GM11168 (cell line): ENCODE measurements at regions not wholly inside any gene's neighbourhood (a gene's known extent, or its start where the extent isn't known, plus 50 kb on each side); places are given as distances from the start of the nearest gene placed in this dataset.
"Not testable (repeated sequence)": the region's sequence is repeated elsewhere in the genome, so short reads cannot be mapped to it uniquely, and the experiment has no call there.

Experiments
- in situ Hi-C: fragments of 300-500 bp; cut with MboI; formaldehyde crosslinking; loops from one replicate; pipeline ENCODE4 v1.12.0; 2022; ENCODE audit warnings: low sequenced_read_pairs; ENCODE audit not compliant: unreplicated experiment

DNA sequence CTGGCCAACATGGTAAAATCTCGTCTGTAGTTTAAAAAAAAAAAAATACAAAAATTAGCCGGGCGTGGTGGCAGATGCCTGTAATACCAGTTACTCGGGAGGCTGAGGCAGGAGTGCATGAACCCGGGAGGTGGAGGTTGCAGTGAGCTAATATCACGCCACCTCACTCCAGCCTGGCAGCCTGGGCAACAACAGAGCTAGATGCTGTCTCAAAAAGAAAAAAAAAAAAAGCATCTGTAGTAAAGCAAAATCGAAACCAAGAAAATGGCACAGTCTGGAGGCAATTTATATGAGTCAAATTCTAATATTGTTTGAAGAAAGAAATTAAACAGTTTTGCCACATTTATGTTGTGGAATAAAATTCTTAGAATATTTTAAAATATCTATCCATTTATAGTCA, 365.0 kb upstream of the CHORDC1 start:
- in situ Hi-C loops, result no loop called here

DNA sequence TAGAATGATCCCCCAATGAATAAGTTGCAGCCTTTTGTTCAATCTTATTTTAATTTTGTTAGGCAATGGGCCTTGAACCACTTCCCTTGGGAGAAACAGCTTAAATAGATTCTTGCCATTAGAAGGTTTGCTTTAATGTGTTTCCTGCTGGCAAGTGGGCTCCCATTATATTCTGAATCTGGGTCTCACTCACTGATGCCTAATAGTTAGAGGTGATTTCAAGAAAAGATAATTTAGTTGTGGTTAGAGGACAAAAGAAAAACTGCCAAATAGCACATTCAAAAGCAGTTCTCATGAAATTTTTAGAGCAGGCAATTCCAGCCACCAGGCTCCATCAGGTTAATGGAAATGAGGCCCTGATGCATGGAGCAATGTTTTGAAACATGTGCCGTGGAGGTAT, 362.6 kb upstream of the CHORDC1 start:
- in situ Hi-C loops, result no loop called here

DNA sequence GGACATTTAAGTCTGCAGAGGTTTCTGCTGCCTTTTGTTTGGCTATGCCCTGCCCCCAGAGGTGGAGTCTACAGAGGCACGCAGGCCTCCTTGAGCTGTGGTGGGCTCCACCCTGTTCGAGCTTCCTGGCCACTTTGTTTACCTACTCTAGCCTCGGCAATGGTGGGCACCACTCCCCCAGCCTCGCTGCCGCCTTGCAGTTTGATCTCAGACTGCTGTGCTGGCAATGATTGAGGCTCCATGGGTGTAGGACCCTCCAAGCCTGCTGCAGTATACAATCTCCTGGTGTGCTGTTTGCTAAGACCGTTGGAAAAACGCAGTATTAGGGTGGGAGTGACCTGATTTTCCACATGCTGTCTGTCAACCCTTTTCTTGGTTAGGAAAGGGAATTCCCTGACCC, 360.1 kb upstream of the CHORDC1 start:
- in situ Hi-C loops, result not testable (repeated sequence)

DNA sequence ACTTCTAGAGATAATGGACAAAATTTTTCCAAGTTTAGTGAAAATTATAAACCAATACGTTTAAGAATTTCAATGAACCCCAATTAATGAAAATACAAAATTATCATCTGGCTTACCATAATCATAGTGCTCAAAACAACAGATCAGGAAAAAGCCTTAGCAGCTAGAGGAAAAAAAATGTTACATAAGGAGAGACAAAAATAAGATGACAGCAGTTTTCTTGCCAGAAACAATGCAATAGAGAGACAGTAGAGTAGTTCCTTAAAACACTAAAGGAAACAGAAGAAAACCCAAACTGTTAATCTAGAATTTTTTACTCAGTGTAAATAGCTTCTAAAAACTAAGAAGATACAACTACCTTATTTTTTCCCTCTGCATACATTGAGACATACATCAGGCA, 341.7 kb upstream of the CHORDC1 start:
- in situ Hi-C loops, result no loop called here

DNA sequence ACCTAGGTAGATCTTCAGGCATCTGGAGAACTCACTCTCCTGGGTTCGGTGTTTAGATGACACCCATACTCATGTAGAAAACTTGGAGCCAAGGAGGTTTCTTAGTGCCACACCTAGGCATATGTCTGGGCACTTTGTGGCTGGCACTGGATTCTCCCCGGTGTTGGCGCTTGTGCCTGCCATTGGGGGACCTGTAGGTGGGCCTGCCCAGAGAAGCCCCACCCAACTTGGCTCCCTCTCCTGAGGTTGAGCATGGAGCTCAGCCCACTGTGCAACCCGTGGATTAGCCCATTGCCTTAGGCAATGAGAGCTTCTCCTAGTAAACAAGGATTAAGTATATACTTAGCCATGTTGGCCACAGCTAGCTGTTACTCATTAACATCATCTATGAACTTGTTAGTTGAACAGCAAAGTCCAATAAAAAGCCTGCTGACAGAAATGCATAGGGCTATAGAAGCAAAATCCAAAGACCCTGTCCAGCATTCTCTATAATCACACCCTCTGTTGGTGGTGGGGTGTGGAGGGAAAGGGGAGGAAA, 335.5 kb upstream of the CHORDC1 start:
- in situ Hi-C loops, result no loop called here

DNA sequence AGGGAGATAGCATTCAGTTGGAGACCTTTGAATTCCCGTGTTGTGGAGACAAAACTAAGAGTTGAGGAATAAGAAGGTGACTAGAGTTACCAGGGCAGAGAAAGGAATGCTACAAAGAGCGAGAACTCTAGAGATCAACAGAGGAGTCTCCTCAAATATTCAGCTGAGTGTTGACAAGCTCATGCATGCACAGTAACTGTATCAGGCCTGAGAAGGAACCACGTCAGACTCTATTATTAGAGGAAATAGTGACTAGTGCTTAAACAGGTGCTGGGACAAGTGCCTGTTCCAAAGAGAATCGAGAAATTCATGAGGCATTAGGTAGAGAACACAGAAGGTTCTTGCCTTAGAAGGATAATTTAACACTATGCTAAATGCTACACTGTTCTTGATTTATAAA, 333.8 kb upstream of the CHORDC1 start:
- in situ Hi-C loops, result no loop called here

DNA sequence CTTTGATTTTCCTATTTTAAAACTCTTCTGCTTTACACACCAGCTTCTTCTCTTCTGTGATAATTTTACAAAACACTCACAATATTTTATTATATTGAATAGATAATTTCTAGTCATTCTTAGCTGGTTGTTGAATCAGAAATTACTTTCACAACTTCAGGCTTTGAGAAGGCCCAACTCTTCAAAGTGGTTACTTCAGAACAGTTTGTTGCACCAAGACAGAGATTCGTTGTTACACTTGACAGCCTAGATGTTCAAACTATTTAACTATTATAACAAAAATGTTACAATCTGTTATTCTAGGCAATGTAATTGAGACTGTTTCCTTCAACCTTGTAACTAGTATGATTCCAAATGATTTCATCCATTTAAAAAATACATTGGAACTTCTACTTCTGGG, 333.2 kb upstream of the CHORDC1 start:
- in situ Hi-C loops, result no loop called here

DNA sequence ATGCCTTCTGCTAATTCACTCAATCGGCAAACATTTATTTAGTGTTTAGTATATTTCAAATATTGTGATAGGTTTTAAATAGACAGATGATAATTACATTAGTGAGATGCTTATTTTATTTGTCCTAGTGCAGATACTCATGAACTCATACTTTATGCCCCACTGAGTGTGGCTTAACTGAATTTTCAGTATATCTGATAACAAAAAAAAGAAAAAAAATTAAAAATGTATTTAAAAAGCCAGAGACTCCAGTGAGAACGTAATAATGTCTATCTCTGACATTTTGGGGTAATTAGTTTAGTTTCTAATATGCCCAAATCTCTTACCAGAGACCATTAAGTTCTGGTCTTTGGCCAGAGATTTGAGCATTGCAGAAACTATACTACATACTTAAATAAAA, 332.6 kb upstream of the CHORDC1 start:
- in situ Hi-C loops, result no loop called here

DNA sequence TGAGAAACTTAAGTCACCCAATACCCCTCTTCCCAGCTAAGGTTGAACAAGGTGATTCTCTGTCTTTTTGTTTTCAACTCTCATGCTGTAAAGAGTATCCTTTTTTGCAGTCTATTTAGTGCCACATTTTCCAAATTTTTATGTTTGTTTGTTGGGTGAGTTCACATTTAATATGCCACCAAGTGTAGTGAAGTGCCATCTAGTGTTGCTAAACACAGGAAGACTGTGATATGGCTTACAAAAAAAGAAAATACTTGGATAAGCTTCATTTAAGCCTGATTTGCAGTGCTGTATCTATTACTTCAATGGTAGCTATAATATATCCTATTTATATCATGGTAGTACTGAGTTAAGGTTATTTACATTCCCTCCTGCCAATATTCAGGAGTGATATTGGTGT, 319.2 kb upstream of the CHORDC1 start:
- in situ Hi-C loops, result no loop called here

DNA sequence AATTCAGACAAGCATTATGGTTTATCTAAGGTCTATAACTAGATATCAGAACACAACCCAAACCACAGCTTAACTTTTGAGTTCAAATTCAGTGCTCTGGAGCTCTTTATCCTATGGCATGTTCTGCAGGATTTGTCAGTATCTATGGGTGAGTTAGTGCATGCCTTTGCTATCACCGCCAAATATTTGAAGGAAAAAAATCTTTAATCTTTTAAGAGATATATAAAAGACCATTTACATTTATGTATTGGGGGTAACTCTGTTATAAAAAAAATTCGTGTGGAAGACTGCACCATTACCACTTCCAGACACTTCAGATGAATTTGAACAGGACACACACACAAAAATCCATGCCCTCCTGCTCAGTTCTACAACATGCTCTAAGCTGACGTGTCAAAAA, 313.5 kb upstream of the CHORDC1 start:
- in situ Hi-C loops, result no loop called here

DNA sequence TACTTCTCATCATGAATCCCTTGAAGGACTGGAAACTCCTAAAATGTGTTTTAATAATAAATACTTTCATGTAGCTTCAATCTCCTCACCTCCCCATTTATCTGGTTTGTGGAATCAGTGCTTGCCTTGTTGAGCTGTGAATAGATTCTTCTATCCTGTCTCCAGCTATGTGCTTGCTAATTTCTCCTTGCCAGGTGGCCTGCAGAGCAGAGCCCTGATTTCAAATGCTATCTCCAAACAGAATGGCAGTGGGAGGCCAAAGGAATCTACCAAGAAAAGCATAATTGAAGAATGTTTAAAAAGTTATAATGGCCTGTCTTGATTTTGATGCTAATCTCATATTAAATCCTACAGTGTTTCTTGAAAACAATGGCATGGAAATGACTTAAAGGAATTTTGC, 309.3 kb upstream of the CHORDC1 start:
- in situ Hi-C loops, result no loop called here

DNA sequence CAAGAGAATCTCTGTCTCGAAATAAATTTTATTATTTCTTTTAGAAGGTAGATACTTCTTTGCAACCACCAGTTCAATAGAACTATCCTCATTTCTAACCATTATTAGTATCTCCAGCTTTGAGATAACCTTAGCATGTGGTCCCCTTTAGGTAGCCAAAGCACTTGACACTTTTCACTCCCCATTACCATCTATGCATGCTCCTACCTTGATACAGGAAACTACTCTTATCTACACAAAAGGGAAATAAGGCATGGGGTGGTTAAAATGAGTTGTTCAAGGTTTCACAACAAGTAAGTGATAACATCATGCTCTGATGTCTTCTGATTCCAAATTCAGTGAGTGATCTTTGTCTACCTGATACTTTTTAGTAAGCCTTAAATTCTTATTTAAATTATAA, 308.2 kb upstream of the CHORDC1 start:
- in situ Hi-C loops, result no loop called here

DNA sequence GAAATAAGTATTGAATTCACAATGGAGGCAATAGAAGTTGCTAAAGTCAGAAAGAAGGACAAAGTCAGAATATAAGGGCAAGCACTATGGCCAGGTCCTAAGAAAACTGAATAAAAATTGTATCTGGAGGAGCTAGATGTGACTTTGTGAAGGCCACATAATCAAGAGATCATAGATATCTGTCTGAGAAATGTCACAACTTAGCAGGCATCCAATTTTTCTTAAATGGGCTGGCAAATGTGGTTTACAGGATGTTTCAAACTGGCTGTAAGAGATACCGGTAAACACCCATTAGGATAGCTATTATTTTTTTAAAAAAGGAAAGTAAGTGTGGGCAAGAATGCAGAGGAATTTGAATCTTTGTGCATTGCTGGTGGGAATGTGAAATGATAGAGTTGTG, 303.1 kb upstream of the CHORDC1 start:
- in situ Hi-C loops, result no loop called here

DNA sequence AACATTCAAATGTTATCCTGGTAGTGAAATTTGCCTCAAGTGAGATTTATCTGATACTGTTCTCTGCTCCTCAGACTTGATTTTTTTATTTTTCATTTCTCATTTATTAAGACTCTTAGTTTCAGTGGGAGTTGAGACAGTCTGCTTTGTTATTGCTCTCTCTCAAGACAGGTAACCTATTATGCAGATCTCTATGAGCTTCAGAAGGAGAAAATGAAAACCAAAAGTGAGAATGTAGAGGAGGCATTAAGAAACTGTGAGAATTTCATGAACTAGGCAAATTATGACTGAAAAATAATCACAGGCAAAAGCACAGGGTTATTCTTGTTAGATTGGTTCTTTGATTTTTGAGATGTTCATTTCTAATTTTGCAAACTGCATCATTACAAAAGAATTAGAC, 290.0 kb upstream of the CHORDC1 start:
- in situ Hi-C loops, result no loop called here

DNA sequence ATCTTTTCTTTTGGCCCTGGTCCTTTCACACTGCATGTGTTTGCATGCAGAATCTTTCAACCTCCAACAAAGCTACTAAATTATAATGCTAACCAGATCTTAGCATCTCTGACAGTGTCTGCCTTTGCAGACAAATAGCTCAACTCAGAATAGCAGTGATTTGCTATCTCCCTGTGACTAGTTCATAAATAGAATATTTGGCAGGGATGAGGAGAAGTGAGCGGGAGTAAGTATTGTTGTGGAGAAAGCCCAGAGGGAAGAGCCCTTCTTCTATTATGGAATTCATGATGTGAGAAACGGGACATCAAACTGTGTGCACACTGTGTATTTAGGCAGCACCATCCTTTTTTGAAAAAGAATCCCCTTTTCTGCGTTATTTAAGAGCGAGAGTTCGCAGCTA, 288.0 kb upstream of the CHORDC1 start:
- in situ Hi-C loops, result no loop called here

DNA sequence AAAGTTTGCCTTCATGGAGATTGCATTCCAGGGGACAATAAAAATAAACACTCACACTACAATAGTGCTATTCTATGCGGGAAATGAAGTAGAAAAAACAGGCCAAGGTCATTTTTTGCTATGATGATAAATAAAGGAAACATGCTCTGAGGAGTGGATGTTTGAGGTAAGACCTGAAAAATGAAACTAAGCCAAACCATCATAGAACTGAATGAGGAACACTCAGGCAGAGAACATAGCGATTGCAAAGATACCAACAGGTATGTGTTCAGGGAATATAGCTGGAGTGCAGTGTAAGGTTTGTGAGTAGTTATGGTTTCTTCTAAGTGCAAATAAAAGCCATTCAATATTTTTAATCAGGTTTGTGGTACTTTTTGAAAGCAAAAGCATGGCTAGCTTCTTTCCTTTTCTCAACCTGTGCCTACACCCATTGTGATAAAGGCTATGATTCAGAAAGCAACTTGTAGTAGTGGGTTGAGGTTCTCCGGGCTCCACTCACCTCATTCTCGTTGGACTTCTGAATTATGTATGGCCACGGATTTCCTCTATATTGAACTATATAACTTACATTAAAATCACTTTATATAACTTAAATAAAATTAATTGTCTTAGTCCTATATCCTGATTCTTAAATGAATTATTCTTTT, 278.2 kb upstream of the CHORDC1 start:
- in situ Hi-C loops, result no loop called here

DNA sequence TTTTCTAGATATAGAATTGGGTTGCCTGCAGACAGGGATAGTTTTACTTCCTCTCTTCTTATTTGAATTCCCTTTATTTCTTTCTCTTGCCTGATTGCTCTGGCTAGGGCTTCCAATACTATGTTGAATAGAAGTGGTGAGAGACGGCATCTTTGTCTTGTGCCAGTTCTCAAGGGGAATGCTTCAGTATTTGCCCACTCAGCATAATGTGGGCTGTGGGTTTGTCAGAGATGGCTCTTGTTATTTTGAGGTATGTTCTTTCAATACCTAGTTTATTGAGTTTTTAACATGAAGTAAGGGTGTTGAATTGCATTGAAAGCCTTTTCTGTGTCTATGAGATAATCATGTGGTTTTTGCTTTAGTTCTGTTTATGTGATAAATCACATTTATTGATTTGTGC, 273.9 kb upstream of the CHORDC1 start:
- in situ Hi-C loops, result no loop called here

DNA sequence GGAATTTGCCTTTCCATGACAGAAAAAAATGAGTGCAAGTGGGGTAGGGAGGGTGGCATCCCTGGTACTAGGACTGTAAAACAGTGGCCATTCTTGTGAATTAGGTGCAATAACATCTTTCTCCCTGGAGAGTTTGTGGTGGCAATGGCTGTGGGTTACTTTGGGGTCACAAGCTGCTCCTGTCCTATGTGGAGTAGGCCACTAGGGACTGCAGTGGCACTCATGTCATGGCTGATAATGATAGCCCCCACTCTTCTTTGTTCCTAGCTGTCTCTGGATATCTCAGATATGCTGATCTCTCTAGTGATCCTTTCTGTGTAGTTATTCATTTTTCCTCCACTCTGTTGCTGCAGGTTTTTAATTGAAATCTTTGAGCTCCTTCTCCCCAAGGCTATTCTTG, 270.5 kb upstream of the CHORDC1 start:
- in situ Hi-C loops, result no loop called here

DNA sequence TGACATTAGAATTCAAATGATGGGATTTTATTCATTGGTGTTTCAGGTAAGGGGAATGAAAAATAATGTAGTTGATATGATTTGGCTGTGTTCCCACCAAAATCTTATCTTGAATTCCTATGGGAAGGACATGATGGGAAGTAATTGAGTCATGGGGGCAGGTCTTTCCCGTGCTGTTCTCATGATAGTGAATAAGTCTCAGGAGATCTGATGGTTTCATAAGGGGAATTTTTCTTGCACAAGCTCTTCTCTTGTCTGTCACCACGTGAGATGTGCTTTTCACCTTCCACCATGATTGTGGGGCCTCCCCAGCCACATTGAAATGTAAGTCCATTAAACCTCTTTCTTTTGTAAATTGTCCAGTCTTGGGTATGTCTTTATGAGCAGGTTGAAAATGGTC, 268.6 kb upstream of the CHORDC1 start:
- in situ Hi-C loops, result no loop called here

DNA sequence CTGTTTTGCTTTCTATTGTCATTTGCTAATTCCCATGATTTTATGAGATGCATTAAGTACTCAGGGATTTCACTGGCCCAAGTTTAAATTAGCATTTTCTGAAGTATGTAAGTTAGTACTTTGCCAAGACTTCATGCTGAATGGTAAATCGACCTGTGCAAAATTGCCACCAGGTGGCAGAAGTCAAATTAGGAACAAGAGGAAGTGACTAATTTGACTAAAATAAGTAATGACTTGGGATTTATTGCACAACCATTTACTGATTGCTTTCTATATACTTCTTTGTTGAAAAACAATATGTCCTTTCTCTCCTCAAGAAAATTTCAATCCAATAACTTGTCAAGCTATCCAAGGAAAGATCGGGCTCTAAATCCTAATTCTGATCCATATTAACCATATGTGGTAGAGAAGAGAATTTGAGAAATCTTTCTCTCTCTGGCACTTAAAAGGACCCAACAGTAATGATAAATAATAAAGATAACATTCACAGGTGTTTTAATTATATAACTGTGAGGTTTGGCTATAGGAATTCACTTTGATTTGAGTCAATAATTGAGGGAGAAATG, 253.7 kb upstream of the CHORDC1 start:
- in situ Hi-C loops, result no loop called here

DNA sequence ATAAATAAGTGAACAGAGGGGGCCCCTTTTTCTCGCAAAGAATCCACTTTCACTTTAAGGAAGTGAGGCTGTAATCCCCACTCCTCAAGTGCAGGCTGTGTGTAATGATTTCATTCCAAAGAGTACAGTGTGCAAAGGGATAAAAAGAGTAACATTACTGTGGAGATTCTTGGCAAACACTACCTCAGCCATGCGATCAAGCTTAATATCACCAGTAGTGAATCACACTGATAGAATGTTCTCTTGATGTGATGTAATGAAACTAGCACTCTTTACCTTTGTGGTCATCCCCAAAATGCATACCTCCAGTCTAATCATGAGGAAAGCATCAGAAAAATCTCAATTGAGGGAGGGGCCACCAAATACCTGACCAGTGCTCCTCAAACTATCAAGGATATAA, 246.1 kb upstream of the CHORDC1 start:
- in situ Hi-C loops, result no loop called here

DNA sequence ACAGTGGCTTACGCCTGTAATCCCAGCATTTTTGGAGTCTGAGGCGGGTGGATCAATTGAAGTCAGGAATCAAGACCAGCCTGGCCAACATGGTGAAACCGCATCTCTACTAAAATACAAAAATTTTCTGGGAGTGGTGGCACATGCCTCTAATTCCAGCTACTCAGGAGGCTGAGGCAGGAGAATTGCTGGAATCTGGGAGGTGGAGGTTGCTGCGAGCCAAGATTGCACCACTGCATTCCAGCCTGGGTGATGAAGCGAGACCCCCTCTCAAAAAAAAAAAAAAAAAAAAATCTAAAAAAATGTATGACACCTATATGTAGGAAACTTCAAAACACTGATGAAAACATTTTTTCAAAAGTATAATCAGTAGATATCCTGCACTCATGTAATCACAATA, 242.7 kb upstream of the CHORDC1 start:
- in situ Hi-C loops, result no loop called here
